Transverse colon (tissue), 4 donors: ENCODE measurements at regions not wholly inside any gene's neighbourhood (a gene's known extent, or its start where the extent isn't known, plus 50 kb on each side); places are given as distances from the start of the nearest gene placed in this dataset.

Experiments
- DNase-seq: peaks from one replicate; pipeline ENCODE4 v3.0.0-alpha.2; 2019
- H3K27ac ChIP-seq, 4 donors: fragments of 200-600 bp; sonication (generic); 2 replicates each; pipeline ENCODE4 v1.5.1; 2016 to 2018; ENCODE audit warnings: inconsistent platforms in 4 of 4
- H3K27me3 ChIP-seq: fragments of 200-600 bp; sonication (generic); 2 replicates; pipeline ENCODE4 v1.5.1; 2017; ENCODE audit warnings: inconsistent platforms
- H3K36me3 ChIP-seq, 4 donors: fragments of 200-600 bp; sonication (generic); 2 replicates each; pipeline ENCODE4 v1.5.1; 2017 to 2019; ENCODE audit warnings: inconsistent platforms in 4 of 4
- H3K4me1 ChIP-seq, 4 donors: fragments of 200-600 bp; sonication (generic); 2 replicates each; pipeline ENCODE4 v1.5.1; 2017 to 2020; ENCODE audit warnings: inconsistent platforms in 4 of 4
- H3K4me3 ChIP-seq, 4 donors: fragments of 200-600 bp; sonication (generic); 1 replicate in 1 of 4; 2 replicates in 3 of 4; pipeline versions ENCODE4 v1.5.1 to v1.6.1; 2017 to 2019; ENCODE audit warnings: inconsistent platforms in 4 of 4
- H3K9me3 ChIP-seq, 2 donors: fragments of 200-600 bp; sonication (generic); 2 replicates each; pipeline ENCODE4 v1.5.1; 2017 to 2019; ENCODE audit warnings: inconsistent platforms in 2 of 2
- EP300 ChIP-seq: sonication (generic); formaldehyde crosslinking; IDR thresholded peaks from one replicate; pipeline ENCODE4 v1.6.1; 2017; ENCODE audit warnings: antibody characterized with exemption, low read depth
- POLR2A ChIP-seq: fragments of 450-650 bp; IDR thresholded peaks from one replicate; pipeline ENCODE4 v1.6.1; 2016; ENCODE audit warnings: antibody characterized with exemption, mild to moderate bottlenecking, moderate library complexity
- POLR2AphosphoS5 ChIP-seq, 3 donors: sonication (generic); formaldehyde crosslinking; IDR thresholded peaks; one replicate each; pipeline ENCODE4 v1.6.1; 2016; ENCODE audit warnings: antibody characterized with exemption in 3 of 3
- WGBS, 2 donors: methylation state at CpG; one replicate each; pipeline ENCODE4 v1.1.5; 2018; ENCODE audit warnings: low coverage in 1 of 2; 5-methylcytosine and 5-hydroxymethylcytosine counted together
- in situ Hi-C, 4 donors: fragments of 200-750 bp; cut with MboI; loops; one replicate each; pipeline versions ENCODE4 v1.15.0 to v1.15.1; 2017; ENCODE audit warnings: low sequenced_read_pairs in 3 of 4, low pct_ligation_motif_present in 1 of 4, low pct_unique_long_range_greater_than_20kb in 1 of 4
- intact Hi-C: fragments of 100-400 bp; cut with DNase I; formaldehyde crosslinking; loops from one replicate; pipeline ENCODE4 v1.15.1; 2023; ENCODE audit warnings: low total_unique reads
- TF ChIP-seq, protein P1 (sequence below), 5 experiments: fragments of 200-600 bp in 3 of 5; fragments of 450-650 bp in 2 of 5; sonication (generic) in 3 of 5; IDR thresholded peaks; 1 replicate in 2 of 5; 2 replicates in 3 of 5; pipeline ENCODE4 v1.5.1; 2016 to 2017; ENCODE audit warnings: antibody characterized with exemption in 5 of 5, inconsistent platforms in 3 of 5, mild to moderate bottlenecking in 2 of 5, moderate library complexity in 1 of 5

DNA sequence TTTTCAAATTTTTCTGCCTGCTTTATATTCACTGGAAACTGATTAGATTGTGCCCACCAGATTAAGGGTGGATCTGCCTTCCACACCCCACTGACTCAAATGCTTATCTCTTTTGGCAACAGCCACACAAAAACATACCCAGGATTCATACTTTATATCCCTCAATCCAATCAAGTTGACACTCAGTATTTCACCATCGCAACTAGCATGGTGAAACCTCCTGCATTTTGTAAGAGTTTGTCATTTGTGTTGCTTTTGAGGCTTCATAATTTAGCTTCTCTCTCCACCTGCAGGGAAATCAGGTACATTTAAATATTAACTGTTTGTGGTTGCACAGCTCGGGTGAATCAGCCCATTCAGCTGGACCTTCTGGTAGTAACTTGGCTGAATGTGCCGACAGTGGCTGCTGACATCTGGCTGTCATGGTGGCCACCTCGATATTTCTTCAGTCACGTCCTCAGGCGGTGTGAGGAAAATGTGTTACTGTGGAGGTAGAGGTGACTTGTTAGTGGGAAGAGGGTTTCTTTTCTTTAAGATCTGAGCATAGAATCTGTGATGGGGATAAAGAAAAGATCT, 224.0 kb downstream of the PTBP2 start:
- TF ChIP-seq EP300 (no peak), POLR2AphosphoS5 (IDR thresholded peaks at IDR 0.05) (no peak), POLR2A (no peak)
- TF ChIP-seq, protein P1, sequence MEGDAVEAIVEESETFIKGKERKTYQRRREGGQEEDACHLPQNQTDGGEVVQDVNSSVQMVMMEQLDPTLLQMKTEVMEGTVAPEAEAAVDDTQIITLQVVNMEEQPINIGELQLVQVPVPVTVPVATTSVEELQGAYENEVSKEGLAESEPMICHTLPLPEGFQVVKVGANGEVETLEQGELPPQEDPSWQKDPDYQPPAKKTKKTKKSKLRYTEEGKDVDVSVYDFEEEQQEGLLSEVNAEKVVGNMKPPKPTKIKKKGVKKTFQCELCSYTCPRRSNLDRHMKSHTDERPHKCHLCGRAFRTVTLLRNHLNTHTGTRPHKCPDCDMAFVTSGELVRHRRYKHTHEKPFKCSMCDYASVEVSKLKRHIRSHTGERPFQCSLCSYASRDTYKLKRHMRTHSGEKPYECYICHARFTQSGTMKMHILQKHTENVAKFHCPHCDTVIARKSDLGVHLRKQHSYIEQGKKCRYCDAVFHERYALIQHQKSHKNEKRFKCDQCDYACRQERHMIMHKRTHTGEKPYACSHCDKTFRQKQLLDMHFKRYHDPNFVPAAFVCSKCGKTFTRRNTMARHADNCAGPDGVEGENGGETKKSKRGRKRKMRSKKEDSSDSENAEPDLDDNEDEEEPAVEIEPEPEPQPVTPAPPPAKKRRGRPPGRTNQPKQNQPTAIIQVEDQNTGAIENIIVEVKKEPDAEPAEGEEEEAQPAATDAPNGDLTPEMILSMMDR (IDR thresholded peaks at IDR 0.05): no peak

DNA sequence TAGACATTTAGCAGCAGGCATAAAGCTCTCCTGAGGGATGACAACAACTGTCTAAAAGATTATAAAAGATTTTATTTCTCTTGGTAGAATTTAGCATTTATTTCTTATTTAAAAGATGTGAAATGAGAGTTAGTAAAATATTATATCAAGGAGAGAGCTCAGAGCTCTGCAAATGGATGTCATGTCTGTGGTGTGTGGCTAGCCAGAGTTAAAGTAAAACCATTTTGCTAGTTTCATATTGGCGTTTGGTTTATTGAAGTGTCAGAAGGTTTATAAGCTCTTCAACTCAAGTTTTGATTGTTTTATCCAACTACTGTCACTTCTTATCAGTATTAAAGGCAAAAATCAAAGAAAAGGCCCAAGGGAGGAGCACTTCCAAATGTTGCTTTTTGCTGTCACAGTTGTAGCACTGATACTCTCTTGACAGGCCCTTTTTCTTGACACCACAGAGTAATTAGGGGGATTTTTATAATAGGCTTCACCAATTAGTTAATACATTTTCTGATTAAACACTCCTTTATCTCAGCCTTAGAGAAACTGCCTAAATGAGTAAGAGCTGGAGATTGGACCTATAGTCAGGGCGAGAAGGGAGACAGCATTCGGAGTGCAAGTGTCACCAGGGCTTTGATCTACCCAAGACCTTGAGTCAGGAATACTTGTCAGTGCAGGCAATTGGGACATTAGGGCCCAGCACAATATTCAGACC, 233.9 kb downstream of the PTBP2 start:
- 73 to 77% methylated on average over 3 of the region's 3 CpGs for WGBS, 2 donors
- no peaks in the 10 kb centered on the region for H3K9me3 ChIP-seq
- intact Hi-C loops: no loop called here
- H3K4me3 ChIP-seq: no peak overlapping the region
- no peaks in the 10 kb centered on the region for H3K36me3 ChIP-seq
- H3K27me3 ChIP-seq: no peaks in the 10 kb centered on the region
- no peaks in the 10 kb centered on the region for H3K4me1 ChIP-seq
- DNase-seq: no peak
- no peak overlapping the region for H3K27ac ChIP-seq
- in situ Hi-C loops: loop anchor here in 2 of 4 donors (25.0 kb wide), 2 partner anchors 1107 to 1507 kb away; no protein-coding TSS in a partner anchor
- TF ChIP-seq, protein P1 (IDR thresholded peaks at IDR 0.05): no peak
- no peak for TF ChIP-seq EP300
- no peak for TF ChIP-seq POLR2AphosphoS5 (IDR thresholded peaks at IDR 0.05)
- TF ChIP-seq POLR2A: no peak

More for the DNA sequence above, 224.0 kb downstream of the PTBP2 start:
- Histone ChIP-seq H3K4me3 (no peak overlapping the region), H3K27ac (no peak overlapping the region), H3K9me3 (no peaks in the 10 kb centered on the region), H3K36me3 (no peaks in the 10 kb centered on the region), H3K27me3 (no peaks in the 10 kb centered on the region), H3K4me1 (no peaks in the 10 kb centered on the region)
- intact Hi-C loops (no loop called here), in situ Hi-C loops (no loop called here)
- WGBS, 2 donors: 81 to 91% methylated on average over 4 to 6 of the region's 6 CpGs
- DNase-seq: no peak

DNA sequence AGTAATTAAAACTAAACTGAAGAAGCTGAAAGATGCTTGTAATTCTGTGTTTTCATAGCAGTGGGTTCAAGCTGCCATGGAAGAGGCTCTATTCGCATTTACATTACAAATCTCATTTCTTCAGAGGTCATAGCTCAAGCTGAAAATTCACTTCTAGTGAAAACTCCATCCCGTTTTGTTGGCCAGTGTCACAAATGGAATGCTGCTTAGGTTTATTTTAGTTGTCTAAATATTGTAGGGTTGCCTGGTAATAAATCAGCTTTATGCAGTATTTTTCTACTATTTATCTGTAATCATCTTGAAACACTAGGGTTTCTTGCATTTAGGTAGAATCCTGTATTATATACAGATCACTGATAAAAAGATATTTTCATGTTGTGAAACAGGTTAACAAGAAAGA, 240.6 kb downstream of the PTBP2 start:
- Histone ChIP-seq H3K9me3 (no peaks in the 10 kb centered on the region), H3K27ac (peak overlapping the region in 3 of 4 donors; percentile 8 to 14 (median 10)), H3K4me3 (no peak overlapping the region), H3K4me1 (peaks cover 0 to 8% (median 2%) of the 10 kb centered on the region in 4 donors), H3K36me3 (no peaks in the 10 kb centered on the region), H3K27me3 (no peaks in the 10 kb centered on the region)
- intact Hi-C loops (no loop called here), in situ Hi-C loops (loop anchor here (10.0 to 25.0 kb wide), 3 partner anchors 1093 to 1500 kb away; no protein-coding TSS in a partner anchor)
- TF ChIP-seq EP300 (no peak), POLR2A (no peak), POLR2AphosphoS5 (IDR thresholded peaks at IDR 0.05) (no peak)
- TF ChIP-seq, protein P1 (IDR thresholded peaks at IDR 0.05): no peak
- WGBS, 2 donors: 52 to 55% methylated on average over 2 of the region's 2 CpGs
- DNase-seq: no peak

DNA sequence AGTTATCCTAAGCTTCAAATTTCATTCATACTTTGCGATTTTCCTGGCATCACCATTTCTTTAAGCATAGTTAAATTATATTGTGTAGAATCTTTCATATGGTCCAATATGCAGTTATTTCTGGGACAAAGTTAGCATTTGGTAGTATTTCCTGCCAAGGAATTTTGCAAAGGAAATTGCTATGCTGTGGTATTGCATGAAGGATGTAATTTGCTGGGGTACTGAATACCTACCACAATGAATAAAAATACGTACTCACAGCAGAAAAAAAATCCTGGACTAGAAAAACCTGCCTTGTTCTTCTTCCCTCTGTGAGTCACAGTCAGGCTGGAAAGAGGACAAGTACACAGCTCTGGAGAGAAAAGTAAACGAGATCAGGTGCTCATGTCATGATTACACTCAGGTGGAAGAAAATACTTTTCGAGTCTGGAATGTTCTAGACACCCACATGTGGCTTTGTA, 241.2 kb downstream of the PTBP2 start:
- Histone ChIP-seq H3K9me3 (no peaks in the 10 kb centered on the region), H3K36me3 (no peaks in the 10 kb centered on the region), H3K4me1 (peaks cover 0 to 13% (median 2%) of the 10 kb centered on the region in 4 donors), H3K27ac (peak overlapping the region in 3 of 4 donors; percentile 8 to 14 (median 10)), H3K27me3 (no peaks in the 10 kb centered on the region), H3K4me3 (no peak overlapping the region)
- intact Hi-C loops (no loop called here), in situ Hi-C loops (loop anchor here (10.0 to 25.0 kb wide), 3 partner anchors 1092 to 1500 kb away; no protein-coding TSS in a partner anchor)
- DNase-seq: no peak
- TF ChIP-seq POLR2A (no peak), POLR2AphosphoS5 (IDR thresholded peaks at IDR 0.05) (no peak), EP300 (no peak)
- TF ChIP-seq, protein P1 (IDR thresholded peaks at IDR 0.05): no peak
- 20 to 39% methylated on average over 4 of the region's 4 CpGs for WGBS, 2 donors
